ENCODE measurements at regions not wholly inside any gene's neighbourhood (a gene's known extent, or its start where the extent isn't known, plus 50 kb on each side); places are given as distances from the start of the nearest gene placed in this dataset.
"Not testable (repeated sequence)": the region's sequence is repeated elsewhere in the genome, so short reads cannot be mapped to it uniquely, and the experiment has no call there.

- Histone ChIP-seq H3K9ac (ENCODE audit: low read depth, low read length) (no peak overlapping the region), H3K4me1 (ENCODE audit: insufficient read depth, low read length) (no peaks in the 10 kb centered on the region), H3K36me3 (ENCODE audit: insufficient read depth, low read length) (no peaks in the 10 kb centered on the region), H3K9me3 (ENCODE audit: control insufficient read depth, insufficient read depth, low read length) (no peaks in the 10 kb centered on the region)
Observed at GRCh38 chr2:40690036-40690435, 238.1 kb upstream of the SLC8A1 start.

DNA sequence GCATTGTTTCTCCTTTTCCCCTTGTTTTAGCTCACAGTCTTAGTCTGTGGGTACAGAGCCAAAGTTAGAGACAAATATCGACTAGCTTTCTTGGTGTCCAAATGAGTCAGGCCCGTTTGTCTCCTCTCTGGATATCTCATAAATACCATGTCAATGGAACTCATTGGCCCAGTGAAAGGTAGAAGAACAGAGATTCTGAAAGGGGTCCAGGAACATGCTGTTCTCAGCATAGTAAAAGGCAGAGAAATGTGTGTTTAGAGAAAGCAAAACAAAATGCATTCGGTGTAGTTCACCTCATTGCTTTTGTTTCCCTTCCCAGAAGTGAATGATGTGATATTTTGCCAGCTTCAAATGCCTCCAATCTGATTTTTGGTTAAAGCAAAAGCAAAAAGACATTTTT, 238.6 kb upstream of the SLC8A1 start:
- Histone ChIP-seq H3K9me3 (ENCODE audit: control insufficient read depth, insufficient read depth, low read length) (no peaks in the 10 kb centered on the region), H3K4me1 (ENCODE audit: insufficient read depth, low read length) (no peaks in the 10 kb centered on the region), H3K36me3 (ENCODE audit: insufficient read depth, low read length) (no peaks in the 10 kb centered on the region), H3K9ac (ENCODE audit: low read depth, low read length) (no peak overlapping the region)

DNA sequence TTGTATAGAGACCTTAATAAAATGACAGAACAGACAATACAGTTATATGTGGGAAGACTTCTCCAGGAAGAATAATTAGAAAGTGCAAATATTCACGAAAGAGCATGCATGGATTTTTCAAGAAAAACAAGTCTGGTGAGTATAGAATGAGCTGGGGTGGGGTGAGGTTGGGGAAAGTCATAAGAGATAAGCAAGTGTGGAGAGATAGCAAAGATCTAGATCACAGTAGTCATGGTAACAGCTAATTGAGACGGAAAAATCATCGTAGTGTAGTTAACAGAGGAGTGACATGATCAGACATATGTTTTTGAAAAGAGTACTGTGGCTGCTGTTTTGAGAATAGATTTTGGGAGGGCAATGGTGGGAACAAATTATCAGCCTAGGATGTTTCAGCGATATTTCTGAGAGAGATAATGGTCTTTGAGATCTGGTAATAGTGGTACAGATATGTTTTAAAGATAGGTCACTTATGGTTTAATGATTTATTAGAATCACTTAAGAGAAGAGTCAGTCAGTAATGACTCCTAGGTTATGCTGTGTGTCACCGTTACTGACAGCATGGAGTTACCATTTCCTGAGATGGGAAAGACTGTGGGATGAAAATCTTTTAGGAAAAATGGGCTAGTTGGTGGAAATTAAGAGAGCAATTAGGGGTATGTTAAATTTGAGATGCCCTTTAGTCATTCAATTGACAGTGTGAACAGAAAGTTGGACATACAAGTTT, 248.5 kb upstream of the SLC8A1 start:
- Histone ChIP-seq H3K4me1 (ENCODE audit: insufficient read depth, low read length) (no peaks in the 10 kb centered on the region), H3K9ac (ENCODE audit: low read depth, low read length) (no peak overlapping the region), H3K36me3 (ENCODE audit: insufficient read depth, low read length) (no peaks in the 10 kb centered on the region), H3K9me3 (ENCODE audit: control insufficient read depth, insufficient read depth, low read length) (no peaks in the 10 kb centered on the region)

DNA sequence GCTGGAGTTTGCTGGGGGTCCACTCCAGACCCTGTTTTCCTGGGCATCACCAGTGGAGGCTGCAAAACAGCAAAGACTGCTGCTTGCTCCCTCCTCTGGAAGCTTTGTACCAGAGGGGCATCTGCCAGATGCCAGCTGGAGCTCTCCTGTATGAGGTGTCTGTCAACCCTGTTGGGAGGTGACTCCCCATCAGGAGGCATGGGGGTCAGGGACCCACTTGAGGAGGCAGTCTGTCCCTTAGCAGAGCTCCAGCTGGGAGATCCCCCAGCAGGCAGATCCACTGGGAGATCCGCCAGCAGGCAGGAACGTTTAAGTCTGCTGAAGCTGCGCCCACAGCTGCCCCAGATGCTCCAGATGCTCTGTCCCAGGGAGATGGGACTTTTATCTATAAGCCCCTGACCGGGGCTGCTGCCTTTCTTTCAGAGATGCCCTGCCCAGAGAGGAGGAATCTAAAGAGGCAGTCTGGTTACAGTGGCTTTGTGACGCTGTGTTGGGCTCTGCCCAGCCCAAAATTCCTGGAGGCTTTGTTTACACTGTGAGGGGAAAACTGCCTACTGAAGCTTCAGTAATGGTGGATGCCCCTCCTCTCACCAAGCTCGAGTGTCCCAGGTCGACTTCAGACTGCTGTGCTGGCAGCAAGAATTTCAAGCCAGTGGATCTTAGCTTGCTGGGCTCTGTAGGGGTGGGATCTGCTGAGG, 260.5 kb upstream of the SLC8A1 start:
- not testable (repeated sequence) for H3K4me1 ChIP-seq (ENCODE audit: insufficient read depth, low read length); H3K36me3 ChIP-seq (ENCODE audit: insufficient read depth, low read length); H3K9ac ChIP-seq (ENCODE audit: low read depth, low read length); H3K9me3 ChIP-seq (ENCODE audit: control insufficient read depth, insufficient read depth, low read length)

DNA sequence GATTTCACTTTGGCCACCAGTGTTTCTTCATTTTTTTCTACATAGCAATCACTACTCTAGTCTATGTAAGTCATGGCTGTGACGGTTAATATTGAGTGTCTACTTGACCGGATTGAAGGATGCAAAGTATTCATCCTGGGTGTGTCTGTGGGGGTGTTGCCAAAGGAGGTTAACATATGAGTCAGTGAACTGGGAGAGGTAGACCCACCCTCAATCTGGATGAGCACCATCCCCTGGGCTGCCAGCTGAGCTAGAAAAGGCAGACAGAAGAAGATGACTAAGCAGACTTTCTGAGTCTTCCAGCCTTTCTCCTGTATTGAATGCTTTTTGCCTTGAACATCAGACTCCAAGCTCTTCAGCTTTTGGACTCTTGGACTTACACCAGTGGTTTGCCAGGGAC, 265.0 kb upstream of the SLC8A1 start:
- Histone ChIP-seq H3K4me1 (ENCODE audit: insufficient read depth, low read length) (no peaks in the 10 kb centered on the region), H3K9me3 (ENCODE audit: control insufficient read depth, insufficient read depth, low read length) (no peaks in the 10 kb centered on the region), H3K9ac (ENCODE audit: low read depth, low read length) (no peak overlapping the region), H3K36me3 (ENCODE audit: insufficient read depth, low read length) (no peaks in the 10 kb centered on the region)

DNA sequence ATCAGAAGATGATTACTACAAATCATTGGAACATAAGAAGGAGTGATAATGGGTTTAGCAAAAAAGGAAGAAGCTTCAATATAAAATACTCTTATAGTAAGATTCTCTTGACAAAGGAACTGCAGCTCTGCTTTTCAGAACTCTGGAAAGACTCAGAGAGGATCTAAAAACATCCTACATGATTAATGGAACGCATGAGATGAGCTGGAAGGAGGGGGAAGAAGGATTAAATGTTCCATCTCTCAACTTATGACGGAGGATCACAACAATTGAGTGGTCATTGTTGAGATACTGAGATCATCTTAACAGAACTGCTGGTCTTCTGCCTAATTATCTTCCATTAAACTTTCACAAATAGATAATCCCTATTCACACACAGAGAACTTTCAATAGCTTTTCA, 267.5 kb upstream of the SLC8A1 start:
- H3K36me3 ChIP-seq (ENCODE audit: insufficient read depth, low read length): no peaks in the 10 kb centered on the region
- H3K4me1 ChIP-seq (ENCODE audit: insufficient read depth, low read length): no peaks in the 10 kb centered on the region
- no peaks in the 10 kb centered on the region; the same call in 1 of the 2 replicates for H3K9me3 ChIP-seq (ENCODE audit: control insufficient read depth, insufficient read depth, low read length)
- no peak overlapping the region for H3K9ac ChIP-seq (ENCODE audit: low read depth, low read length)

GRCh38 chr2:40721595-40721994, 269.7 kb upstream of the SLC8A1 start:
- no peak overlapping the region for H3K9ac ChIP-seq (ENCODE audit: low read depth, low read length)
- H3K4me1 ChIP-seq (ENCODE audit: insufficient read depth, low read length): no peaks in the 10 kb centered on the region

DNA sequence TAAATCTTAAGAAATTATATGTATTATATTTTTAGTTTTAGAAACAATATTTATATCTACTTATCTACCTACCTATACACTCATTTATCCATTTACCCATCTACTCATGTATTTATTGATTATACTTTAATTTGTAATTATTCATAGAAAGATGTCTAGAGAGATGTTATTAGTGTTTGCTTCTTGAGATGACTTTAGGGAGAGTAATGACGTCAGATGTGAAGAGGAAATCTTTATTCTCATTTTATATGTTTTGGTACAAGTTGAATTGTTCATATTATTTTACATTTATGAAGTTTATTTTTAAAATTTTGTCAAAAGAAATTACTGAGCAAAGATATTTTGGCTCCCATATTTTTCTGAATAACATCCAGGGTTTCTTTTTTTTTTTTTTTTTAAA, 271.3 kb upstream of the SLC8A1 start:
- no peaks in the 10 kb centered on the region for H3K4me1 ChIP-seq (ENCODE audit: insufficient read depth, low read length)
- no peaks in the 10 kb centered on the region; the same call in 1 of the 2 replicates for H3K9me3 ChIP-seq (ENCODE audit: control insufficient read depth, insufficient read depth, low read length)
- H3K9ac ChIP-seq (ENCODE audit: low read depth, low read length): no peak overlapping the region
- no peaks in the 10 kb centered on the region for H3K36me3 ChIP-seq (ENCODE audit: insufficient read depth, low read length)

More at GRCh38 chr2:40721595-40721994, 269.7 kb upstream of the SLC8A1 start:
- Histone ChIP-seq H3K9me3 (ENCODE audit: control insufficient read depth, insufficient read depth, low read length) (no peaks in the 10 kb centered on the region; the same call in 1 of the 2 replicates), H3K36me3 (ENCODE audit: insufficient read depth, low read length) (no peaks in the 10 kb centered on the region)

- Histone ChIP-seq H3K36me3 (ENCODE audit: insufficient read depth, low read length) (no peaks in the 10 kb centered on the region), H3K9ac (ENCODE audit: low read depth, low read length) (no peak overlapping the region), H3K4me1 (ENCODE audit: insufficient read depth, low read length) (no peaks in the 10 kb centered on the region), H3K9me3 (ENCODE audit: control insufficient read depth, insufficient read depth, low read length) (no peaks in the 10 kb centered on the region; the same call in 1 of the 2 replicates)
Observed at GRCh38 chr2:40725040-40725439, 273.1 kb upstream of the SLC8A1 start.

GRCh38 chr2:40725950-40726349, 274.1 kb upstream of the SLC8A1 start:
- Histone ChIP-seq H3K9me3 (ENCODE audit: control insufficient read depth, insufficient read depth, low read length) (no peaks in the 10 kb centered on the region; the same call in 1 of the 2 replicates), H3K4me1 (ENCODE audit: insufficient read depth, low read length) (no peaks in the 10 kb centered on the region), H3K36me3 (ENCODE audit: insufficient read depth, low read length) (no peaks in the 10 kb centered on the region), H3K9ac (ENCODE audit: low read depth, low read length) (no peak overlapping the region)

- no peak overlapping the region for H3K9ac ChIP-seq (ENCODE audit: low read depth, low read length)
- H3K36me3 ChIP-seq (ENCODE audit: insufficient read depth, low read length): no peaks in the 10 kb centered on the region
- H3K4me1 ChIP-seq (ENCODE audit: insufficient read depth, low read length): no peaks in the 10 kb centered on the region
- no peaks in the 10 kb centered on the region for H3K9me3 ChIP-seq (ENCODE audit: control insufficient read depth, insufficient read depth, low read length)
Observed at GRCh38 chr2:40734797-40735196, 282.9 kb upstream of the SLC8A1 start.

- no peak overlapping the region for H3K9ac ChIP-seq (ENCODE audit: low read depth, low read length)
- H3K36me3 ChIP-seq (ENCODE audit: insufficient read depth, low read length): no peaks in the 10 kb centered on the region
- no peaks in the 10 kb centered on the region for H3K9me3 ChIP-seq (ENCODE audit: control insufficient read depth, insufficient read depth, low read length)
- no peaks in the 10 kb centered on the region for H3K4me1 ChIP-seq (ENCODE audit: insufficient read depth, low read length)
Observed at GRCh38 chr2:40737180-40737579, 285.3 kb upstream of the SLC8A1 start.

DNA sequence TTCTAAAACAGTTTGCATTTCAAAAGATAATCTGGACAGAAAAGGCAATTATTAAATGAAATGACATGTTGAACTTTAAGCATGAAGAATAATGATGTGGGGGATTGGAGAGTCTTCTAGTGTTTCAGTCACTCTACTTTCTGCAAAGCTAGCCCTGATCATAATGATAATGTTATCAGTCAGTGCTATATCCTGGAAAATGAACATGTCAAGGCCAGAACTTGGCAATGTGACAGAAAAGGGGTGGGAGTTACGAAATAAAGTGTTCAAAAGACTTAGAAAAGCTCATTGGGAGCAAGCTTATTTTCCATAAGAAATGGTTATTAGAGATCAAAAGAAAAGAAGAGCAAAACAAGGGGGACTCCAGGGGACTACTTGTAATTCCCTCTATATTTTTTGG, 288.5 kb upstream of the SLC8A1 start:
- Histone ChIP-seq H3K4me1 (ENCODE audit: insufficient read depth, low read length) (no peaks in the 10 kb centered on the region), H3K36me3 (ENCODE audit: insufficient read depth, low read length) (no peaks in the 10 kb centered on the region), H3K9ac (ENCODE audit: low read depth, low read length) (no peak overlapping the region), H3K9me3 (ENCODE audit: control insufficient read depth, insufficient read depth, low read length) (no peaks in the 10 kb centered on the region)

- H3K4me1 ChIP-seq (ENCODE audit: insufficient read depth, low read length): no peaks in the 10 kb centered on the region
- H3K9me3 ChIP-seq (ENCODE audit: control insufficient read depth, insufficient read depth, low read length): no peaks in the 10 kb centered on the region
- H3K36me3 ChIP-seq (ENCODE audit: insufficient read depth, low read length): no peaks in the 10 kb centered on the region
- no peak overlapping the region for H3K9ac ChIP-seq (ENCODE audit: low read depth, low read length)
Observed at GRCh38 chr2:40741532-40741931, 289.6 kb upstream of the SLC8A1 start.

DNA sequence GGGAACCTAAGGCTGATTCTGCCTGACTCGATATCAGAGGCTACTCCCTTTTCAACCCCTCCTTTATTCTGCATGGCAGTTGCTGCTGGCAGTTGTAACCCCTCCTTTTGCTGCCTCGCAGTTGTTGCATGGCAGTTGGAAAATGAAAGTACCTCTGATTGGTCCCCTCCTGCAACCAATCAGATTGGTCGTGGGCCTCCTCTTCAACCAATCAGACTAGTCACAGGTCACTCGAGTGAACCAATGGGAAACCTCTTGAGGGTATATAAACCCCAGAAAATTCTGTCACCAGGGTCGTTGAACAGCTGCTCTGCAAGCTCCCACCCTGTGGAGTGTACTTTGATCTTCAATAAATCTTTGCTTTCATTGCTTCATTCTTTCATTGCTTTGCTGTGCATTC, 294.3 kb upstream of the SLC8A1 start:
- no peaks in the 10 kb centered on the region for H3K9me3 ChIP-seq (ENCODE audit: control insufficient read depth, insufficient read depth, low read length)
- no peak overlapping the region for H3K9ac ChIP-seq (ENCODE audit: low read depth, low read length)
- no peaks in the 10 kb centered on the region for H3K4me1 ChIP-seq (ENCODE audit: insufficient read depth, low read length)
- H3K36me3 ChIP-seq (ENCODE audit: insufficient read depth, low read length): no peaks in the 10 kb centered on the region

Data from ES-I3 (cell line).